Stimulated activated CD4-positive, alpha-beta T cell treated with anti-CD3 and anti-CD28 coated beads, Interleukin-4, amount 100 ng/mL, for 48 hours (primary cell): ENCODE measurements at regions not wholly inside any gene's neighbourhood (a gene's known extent, or its start where the extent isn't known, plus 50 kb on each side); places are given as distances from the start of the nearest gene placed in this dataset.

Experiments used
- DNase-seq, 2 donors: peaks; one replicate each; pipeline ENCODE4 v3.0.0-alpha.2; 2020; ENCODE audit warnings: low read depth in 2 of 2

DNA sequence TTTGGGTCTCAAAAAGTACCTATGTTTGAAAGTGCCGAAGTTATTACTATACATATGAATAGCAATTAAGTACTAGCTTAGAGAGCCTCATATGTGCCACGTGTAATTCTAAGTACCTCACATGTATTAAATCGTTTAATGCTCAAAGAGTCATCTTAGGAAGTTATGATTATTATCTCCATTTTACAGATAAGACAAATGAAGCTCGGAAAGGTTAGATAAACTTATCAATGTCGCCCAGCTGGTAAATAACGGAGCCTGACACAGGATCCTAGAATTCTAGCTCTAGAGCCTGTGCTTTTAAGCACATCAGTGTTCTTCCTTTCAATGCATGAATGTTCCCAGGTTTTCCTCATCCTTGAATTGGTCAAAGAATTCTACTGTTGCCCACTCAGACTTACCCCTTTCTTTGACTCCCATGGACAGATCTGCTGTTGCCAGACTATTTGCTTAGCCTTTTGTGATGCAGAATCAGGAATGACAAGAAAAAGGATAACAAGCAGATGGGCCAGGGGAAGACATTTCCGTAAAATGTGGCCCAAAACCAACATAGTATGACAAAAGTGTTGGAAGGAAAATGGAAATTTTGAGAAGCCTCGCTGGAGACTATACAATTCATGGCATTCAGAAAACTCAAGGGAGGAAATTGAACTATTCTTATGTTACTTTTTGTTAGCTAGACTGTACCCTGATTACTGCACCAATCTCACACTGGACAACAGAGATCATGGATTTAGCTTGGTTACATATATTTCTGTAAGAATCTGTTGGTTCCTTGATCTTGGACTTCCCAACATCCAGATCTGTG is 237.1 kb upstream of the CITED2 start:
- no peak for DNase-seq

DNA sequence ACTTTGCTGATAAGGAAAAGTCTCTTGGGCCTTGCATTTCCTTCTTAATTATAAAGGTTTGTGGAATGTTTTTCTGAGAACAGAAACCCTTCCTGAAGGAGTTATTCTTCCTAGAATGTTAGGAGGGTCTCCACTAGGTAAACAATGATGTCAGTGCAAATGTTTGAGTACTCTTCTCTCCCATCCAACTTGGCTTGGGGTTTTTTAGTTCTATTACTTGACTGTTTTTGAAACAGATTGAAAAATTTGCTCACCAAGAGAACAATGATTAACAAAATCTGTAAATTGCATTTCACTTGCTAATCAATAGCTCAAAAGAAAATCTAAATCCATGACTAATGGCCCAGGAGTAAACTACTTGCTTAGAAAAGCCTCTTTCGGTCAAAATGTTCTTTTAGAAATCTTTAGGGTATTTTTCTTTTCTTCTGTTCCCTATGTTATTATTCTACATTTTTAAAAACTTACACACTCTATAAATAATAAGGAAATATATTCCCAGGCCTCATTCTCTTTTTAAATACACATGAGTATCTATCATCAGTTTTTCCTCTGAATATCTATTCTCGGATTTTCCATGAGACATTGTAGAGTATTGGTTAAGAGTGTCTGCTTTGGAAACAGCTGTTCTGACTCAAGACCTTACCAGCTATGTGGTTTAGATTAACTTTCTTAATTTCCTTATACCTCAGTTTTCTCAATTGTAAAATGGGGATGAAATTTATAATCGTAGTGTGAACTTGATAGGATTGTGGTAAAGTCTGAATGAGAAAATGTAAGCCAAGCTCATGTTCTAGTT is 234.2 kb upstream of the CITED2 start:
- DNase-seq = no peak

DNA sequence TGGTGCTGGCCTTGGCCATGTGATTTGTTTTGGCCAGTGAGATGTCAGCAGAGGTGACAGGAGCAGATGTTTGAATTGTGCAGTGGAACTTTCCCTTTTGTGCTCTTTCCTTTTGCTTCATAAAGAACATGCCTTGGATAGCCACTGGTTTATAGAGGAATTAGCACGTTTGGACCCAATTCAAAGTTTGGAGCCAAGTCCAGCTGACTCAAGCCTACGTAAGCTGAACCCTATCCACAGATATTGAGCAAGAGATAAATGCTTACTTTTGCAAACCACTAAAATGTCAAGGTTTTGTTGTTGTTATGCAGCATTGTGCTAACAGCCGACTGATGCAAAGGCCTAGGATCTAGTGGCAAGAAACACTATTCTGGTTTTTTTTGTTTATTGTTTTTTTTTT is 230.9 kb upstream of the CITED2 start:
- no peak for DNase-seq

DNA sequence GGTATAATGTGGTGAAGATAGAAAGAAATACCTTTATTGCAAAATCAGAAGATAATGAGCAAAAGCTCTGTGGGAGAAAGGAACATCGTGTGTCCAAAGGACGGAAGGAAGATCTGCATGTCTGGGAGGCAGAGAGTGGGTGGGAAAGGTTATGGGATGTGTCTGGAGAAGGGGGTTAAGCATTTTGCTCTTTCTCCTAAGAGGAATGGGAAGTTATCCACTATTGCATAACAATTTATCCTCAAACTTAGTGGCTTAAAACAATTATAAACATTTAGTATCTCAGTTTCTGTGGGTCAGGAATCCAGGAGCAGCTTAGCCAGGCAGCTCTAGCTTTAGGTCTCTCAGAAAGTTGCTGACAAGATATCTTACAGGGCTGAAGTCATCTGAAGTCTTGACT is 229.1 kb upstream of the CITED2 start:
- no peak for DNase-seq

DNA sequence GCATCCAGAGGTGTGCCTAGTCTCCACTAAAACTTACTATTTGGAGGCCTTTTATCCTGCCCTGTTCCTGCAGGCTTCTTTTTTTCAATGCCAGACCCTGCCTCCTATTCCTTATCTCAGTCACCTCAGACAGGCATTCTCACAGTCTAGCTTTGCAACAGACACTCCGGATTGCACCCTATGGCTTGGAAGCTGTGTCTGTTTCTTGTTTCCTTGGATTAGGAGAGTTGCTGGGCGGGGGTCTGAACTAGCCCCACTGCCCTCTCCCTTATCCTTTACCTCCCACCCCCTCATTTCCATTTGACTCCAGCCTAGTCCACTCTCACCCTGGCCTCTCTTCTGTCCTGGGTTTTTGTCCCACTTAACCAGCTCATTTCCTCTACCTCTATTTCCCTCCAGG is 228.1 kb upstream of the CITED2 start:
- no peak for DNase-seq

DNA sequence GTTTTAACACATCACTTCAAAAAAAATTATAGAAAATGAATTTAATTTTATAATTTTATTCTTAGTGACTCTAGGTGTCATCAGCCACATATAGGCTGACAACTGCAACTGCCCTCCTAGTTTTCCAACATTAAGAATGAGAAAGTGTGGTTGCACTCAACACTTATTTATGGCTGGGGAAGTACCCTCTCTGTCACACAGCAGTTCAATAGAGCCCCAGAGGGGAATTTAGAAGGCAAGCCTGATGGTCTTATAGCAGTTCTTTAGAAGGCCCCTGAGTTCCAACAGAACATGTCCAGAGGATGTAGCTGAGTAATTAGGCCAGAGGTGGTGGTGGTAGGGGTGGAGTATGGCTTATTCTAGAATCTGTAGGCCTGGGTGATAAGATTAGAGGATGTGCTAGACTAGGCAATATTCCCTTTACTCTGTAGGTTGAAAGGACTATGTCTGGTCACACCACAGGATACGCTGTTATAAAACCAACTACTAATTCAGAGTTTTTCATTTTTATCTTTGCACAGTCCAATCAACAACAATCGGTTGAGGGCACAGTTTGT is 226.5 kb upstream of the CITED2 start:
- DNase-seq = peak in 1 of 2 donors; percentile 9

GRCh38 chr6:139600343-139600742 is 225.9 kb upstream of the CITED2 start:
- DNase-seq = no peak

DNA sequence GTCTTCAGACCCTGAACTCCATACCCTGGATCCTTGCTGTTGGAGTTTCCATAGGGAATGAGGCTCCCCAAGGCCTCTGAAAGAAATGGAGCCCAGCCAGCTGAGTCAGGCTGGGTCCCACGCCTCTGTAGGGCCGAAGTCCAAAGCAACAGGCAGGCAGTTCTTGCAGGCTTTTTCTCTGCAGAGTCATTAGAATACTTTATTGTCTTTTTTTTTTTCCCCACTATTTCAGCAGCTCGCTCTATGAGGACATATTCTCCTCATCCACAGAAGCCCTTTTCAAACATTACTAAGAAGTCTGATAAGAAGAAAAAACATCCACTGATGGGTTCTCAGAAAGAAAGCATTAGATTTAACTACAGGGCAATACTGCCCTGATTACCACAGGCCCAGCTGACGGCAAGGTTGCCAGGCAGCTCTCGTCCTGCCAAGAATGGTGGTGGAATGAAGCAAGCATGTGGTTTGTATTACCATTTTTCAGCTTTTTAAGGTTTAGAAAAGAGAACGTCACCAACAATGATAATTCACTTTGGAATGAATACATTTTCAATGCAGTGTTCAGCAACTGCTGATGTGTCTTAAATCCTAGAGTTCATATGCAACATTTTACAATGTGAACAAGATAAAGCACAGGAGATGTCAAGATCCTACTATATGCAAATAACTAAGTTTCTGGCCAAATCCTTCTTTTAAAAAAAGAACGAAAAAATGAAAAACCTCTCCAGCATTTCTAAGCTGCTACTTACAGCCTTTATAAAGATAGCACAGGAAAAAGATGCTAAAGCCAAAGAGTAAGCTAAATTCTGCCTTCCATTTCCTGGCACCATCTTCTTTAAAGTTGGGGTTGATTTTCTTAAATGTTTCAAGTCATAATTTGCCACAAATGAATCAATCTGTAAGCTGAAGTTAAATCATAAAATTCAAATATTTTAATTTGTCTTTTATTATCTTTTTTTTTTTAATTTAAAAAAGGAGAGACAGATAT is 223.6 kb upstream of the CITED2 start:
- no peak for DNase-seq

GRCh38 chr6:139597087-139597763 is 222.8 kb upstream of the CITED2 start:
- DNase-seq = no peak

GRCh38 chr6:139595183-139595582 is 220.7 kb upstream of the CITED2 start:
- no peak for DNase-seq

- DNase-seq = no peak
These were observed 220.0 kb upstream of the CITED2 start for GRCh38 chr6:139594333-139594965.

DNA sequence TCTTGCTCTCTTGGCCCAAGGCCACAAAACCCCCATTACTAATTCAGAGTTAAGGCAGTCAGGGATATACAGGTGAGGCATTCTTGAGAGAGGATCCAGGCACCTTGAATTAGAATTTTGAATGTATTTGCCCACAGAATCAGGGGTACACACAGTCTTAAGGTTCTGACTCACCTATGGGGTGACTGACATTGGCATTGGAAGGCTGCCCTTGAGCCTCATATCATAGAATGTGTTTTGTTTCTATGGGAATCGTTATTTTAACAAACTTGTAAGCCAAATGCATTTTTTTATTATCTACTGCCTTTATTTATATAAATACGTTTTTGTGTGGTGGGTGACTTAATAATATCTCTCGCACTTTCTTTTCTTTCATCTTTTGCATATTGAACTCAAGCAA is 218.6 kb upstream of the CITED2 start:
- DNase-seq = no peak

- DNase-seq = no peak
These were observed 217.6 kb upstream of the CITED2 start for GRCh38 chr6:139592011-139592410.

DNA sequence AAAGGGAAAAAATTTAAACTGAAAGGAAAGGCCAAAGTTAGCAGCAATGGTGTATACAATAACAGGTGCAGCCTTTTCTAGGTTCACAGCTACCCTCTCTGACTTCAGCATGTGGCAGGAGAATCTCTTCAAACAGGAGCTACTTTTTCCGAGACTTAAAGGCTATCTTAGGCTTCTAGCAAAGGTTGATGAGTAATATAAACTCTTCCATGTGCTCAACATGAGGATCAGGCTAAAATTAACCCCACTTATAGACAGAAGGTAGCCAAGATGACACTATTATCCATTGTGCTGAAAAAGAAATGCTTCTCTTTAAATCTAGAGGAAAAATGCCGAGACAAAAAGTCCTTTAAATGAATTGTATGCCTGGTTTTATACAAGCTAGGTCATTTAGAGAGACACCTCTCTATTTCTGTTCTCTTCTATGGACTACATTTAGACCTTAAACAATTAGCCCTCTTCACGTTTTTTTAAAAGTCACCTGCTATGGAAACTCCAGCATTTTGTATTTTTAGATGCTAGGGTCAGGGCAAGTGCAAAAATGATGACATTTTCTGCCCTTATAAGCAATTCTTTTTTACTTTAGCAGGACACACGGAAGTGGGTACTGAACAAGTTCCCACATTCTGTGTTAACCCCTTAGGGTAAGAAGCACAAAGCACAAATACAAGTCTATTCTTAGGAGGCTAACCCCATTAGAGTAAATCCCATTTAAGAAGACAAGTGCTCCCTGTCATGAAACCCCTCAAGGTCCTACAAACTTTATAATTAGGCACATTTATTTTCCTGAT is 216.8 kb upstream of the CITED2 start:
- DNase-seq = no peak

GRCh38 chr6:139590206-139590605 is 215.8 kb upstream of the CITED2 start:
- no peak for DNase-seq

DNA sequence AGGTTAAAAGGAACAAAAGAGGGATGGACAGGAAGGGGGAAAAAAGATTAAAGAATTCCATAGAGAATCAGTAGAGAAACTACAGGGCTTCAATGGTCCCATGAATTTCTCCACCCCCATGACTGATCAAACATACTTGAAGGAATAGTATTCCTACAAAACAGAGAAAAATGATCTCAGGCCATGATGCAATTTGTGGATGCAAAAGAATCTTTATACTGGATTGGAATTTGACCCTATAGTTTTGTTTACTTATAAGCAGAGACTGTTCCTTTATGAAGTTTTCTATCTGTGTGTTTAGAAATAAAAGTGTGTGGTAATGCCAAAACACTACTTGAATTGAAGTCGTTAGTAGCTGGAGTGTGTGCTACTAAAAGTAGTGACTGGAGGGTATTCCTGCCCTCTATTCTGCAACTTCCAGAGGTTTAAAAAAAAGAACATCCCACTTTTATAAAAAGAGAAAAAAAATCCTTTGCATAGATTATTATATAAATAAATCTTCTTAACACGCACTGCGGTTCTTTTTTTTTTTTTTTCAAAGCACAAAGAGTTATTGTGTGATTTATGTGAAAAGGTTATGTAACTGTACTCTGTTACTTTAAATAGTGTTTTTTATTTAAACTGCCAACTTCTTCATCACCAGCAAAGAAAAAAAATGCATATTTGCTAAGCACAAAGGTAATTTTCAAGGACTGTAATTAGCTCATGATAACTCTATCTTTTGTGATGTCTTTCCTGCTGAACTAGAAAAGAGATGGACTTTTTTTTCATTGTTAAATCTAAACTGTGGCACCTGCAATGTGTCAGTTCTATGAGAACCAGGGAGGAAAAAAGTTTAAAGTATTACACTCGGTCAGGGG is 214.5 kb upstream of the CITED2 start:
- DNase-seq = no peak

DNA sequence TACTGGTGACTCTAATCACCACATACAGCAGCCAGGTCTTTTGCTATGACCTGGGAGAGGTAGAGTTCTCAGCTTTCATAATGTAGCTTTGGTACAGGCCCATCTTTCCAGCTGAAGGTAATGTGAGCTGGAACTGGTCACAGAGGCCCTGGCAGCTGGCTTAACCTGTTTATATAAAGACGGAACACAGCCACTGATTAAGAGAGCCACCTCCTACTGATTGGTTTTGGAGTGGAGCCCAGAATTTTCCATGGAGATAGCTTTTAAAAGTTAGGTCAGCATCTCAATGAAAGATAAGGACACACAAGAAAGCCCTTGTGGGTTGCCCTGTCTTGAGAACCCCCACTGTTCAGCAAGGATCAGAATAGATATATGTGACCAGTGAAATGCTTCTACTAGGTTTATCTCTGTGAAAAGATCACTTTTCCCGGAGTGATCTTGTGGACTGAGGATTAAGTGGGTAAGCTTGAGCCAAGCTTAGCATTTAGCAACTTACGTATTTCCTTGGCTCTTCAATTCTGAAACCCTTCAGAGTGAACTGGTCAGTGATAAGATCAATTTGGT is 213.7 kb upstream of the CITED2 start:
- no peak for DNase-seq

- no peak for DNase-seq
These were observed 213.0 kb upstream of the CITED2 start for GRCh38 chr6:139587469-139587868.
